ENCODE measurements at regions not wholly inside any gene's neighbourhood (a gene's known extent, or its start where the extent isn't known, plus 50 kb on each side); places are given as distances from the start of the nearest gene placed in this dataset.

DNA sequence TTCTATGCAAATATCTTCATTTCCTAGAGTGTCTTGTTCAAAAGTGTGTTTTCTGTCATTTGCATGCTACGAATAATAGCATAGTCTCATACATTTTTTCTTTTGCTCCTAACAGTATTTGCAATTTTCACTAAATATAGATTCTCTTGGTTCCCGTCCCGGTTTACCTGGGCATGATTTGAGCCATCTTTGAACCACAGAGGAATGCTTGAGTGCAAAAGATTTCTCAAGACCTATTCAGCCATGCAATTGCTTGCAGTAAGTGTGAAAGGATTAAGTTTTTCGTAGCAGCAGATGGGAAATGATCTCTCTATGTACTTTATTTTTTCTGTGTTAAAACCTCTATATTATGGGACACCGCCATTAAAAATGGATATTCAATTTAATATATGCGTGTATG lies 733.0 kb downstream of the ZPLD1 start:
- Mint-ChIP-seq H3K27ac (ENCODE audit: unreplicated experiment) (no peak overlapping the region), H3K36me3 (ENCODE audit: low read depth) (no peaks in the 10 kb centered on the region)

GRCh38 chr3:103169289-103169688 lies 734.5 kb downstream of the ZPLD1 start:
- TF ChIP-seq, protein P1, sequence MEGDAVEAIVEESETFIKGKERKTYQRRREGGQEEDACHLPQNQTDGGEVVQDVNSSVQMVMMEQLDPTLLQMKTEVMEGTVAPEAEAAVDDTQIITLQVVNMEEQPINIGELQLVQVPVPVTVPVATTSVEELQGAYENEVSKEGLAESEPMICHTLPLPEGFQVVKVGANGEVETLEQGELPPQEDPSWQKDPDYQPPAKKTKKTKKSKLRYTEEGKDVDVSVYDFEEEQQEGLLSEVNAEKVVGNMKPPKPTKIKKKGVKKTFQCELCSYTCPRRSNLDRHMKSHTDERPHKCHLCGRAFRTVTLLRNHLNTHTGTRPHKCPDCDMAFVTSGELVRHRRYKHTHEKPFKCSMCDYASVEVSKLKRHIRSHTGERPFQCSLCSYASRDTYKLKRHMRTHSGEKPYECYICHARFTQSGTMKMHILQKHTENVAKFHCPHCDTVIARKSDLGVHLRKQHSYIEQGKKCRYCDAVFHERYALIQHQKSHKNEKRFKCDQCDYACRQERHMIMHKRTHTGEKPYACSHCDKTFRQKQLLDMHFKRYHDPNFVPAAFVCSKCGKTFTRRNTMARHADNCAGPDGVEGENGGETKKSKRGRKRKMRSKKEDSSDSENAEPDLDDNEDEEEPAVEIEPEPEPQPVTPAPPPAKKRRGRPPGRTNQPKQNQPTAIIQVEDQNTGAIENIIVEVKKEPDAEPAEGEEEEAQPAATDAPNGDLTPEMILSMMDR (IDR thresholded peaks at IDR 0.05): no peak
- no peak overlapping the region for H3K27ac Mint-ChIP-seq (ENCODE audit: unreplicated experiment)
- H3K4me3 Mint-ChIP-seq (ENCODE audit: unreplicated experiment): no peak overlapping the region

More for the DNA sequence above, 733.0 kb downstream of the ZPLD1 start:
- Mint-ChIP-seq H3K4me1 (ENCODE audit: low read depth) (no peaks in the 10 kb centered on the region), H3K27me3 (ENCODE audit: low read depth) (no peaks in the 10 kb centered on the region), H3K9me3 (ENCODE audit: low read depth) (peaks cover 2% of the 10 kb centered on the region), H3K4me3 (ENCODE audit: unreplicated experiment) (no peak overlapping the region)
- no peak for DNase-seq (ENCODE audit: low spot score)
- TF ChIP-seq, protein P1 (IDR thresholded peaks at IDR 0.05): no peak

GRCh38 chr3:103170651-103171050 lies 735.8 kb downstream of the ZPLD1 start:
- Mint-ChIP-seq H3K9me3 (ENCODE audit: low read depth) (peaks cover 2% of the 10 kb centered on the region), H3K4me3 (ENCODE audit: unreplicated experiment) (no peak overlapping the region), H3K27me3 (ENCODE audit: low read depth) (no peaks in the 10 kb centered on the region), H3K4me1 (ENCODE audit: low read depth) (no peaks in the 10 kb centered on the region), H3K36me3 (ENCODE audit: low read depth) (no peaks in the 10 kb centered on the region), H3K27ac (ENCODE audit: unreplicated experiment) (no peak overlapping the region)
- DNase-seq (ENCODE audit: low spot score): no peak
- TF ChIP-seq, protein P1 (IDR thresholded peaks at IDR 0.05): no peak

More at GRCh38 chr3:103169289-103169688, 734.5 kb downstream of the ZPLD1 start:
- Mint-ChIP-seq H3K36me3 (ENCODE audit: low read depth) (no peaks in the 10 kb centered on the region), H3K27me3 (ENCODE audit: low read depth) (no peaks in the 10 kb centered on the region), H3K4me1 (ENCODE audit: low read depth) (no peaks in the 10 kb centered on the region), H3K9me3 (ENCODE audit: low read depth) (peaks cover 2% of the 10 kb centered on the region)
- no peak for DNase-seq (ENCODE audit: low spot score)

DNA sequence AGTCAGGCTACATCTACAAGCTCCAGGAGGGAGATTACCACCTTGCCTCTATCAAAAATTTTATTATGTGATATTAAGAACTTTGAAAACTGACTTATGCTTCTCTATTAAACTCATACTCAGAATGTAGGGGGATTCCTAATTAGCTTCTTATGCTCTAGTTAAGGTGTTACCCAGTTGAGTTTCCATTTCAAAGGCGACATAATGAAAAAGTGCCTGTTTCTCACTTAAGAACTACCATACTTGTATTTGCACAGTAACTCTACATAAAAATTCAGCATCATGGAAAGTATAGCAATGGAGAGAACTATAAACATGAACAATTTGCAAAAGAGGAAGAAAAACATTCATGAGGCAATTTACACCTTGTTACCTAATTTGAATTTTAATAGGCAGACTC lies 739.1 kb downstream of the ZPLD1 start:
- Mint-ChIP-seq H3K27ac (ENCODE audit: unreplicated experiment) (no peak overlapping the region), H3K4me1 (ENCODE audit: low read depth) (no peaks in the 10 kb centered on the region), H3K27me3 (ENCODE audit: low read depth) (peaks cover 2% of the 10 kb centered on the region), H3K4me3 (ENCODE audit: unreplicated experiment) (no peak overlapping the region), H3K36me3 (ENCODE audit: low read depth) (no peaks in the 10 kb centered on the region), H3K9me3 (ENCODE audit: low read depth) (peaks cover 2% of the 10 kb centered on the region)
- TF ChIP-seq, protein P1 (IDR thresholded peaks at IDR 0.05): no peak
- no peak for DNase-seq (ENCODE audit: low spot score)

DNA sequence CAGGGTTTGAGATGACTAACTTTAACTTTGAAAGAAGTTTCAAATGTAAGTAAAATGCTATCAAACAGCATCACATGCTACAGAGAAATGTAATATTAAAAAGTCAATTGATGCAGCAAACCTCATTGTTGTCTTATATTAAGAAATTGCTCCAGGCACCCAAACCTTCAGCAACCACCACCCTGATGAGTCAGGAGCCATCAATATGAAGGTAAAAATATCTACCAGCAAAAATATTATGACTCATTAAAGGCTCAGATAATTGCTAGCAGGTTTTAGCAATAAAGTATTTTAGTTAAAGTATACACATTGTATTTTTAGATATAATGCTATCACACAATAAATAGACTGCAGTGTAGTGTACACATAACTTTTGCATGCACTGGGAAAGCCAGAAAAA lies 746.3 kb downstream of the ZPLD1 start:
- H3K9me3 Mint-ChIP-seq (ENCODE audit: low read depth): peaks cover 14% of the 10 kb centered on the region
- no peaks in the 10 kb centered on the region for H3K4me1 Mint-ChIP-seq (ENCODE audit: low read depth)
- H3K27ac Mint-ChIP-seq (ENCODE audit: unreplicated experiment): no peak overlapping the region
- no peaks in the 10 kb centered on the region for H3K36me3 Mint-ChIP-seq (ENCODE audit: low read depth)
- TF ChIP-seq, protein P1 (IDR thresholded peaks at IDR 0.05): no peak
- no peak overlapping the region for H3K4me3 Mint-ChIP-seq (ENCODE audit: unreplicated experiment)
- peaks cover 5% of the 10 kb centered on the region for H3K27me3 Mint-ChIP-seq (ENCODE audit: low read depth)
- no peak for DNase-seq (ENCODE audit: low spot score)
